PC-3 (cell line): ENCODE measurements at regions not wholly inside any gene's neighbourhood (a gene's known extent, or its start where the extent isn't known, plus 50 kb on each side); places are given as distances from the start of the nearest gene placed in this dataset.

Experiments
- EZH2 ChIP-seq: fragments of 300-600 bp; sonication (generic); IDR thresholded peaks from one replicate; pipeline ENCODE4 v1.6.1; 2017; ENCODE audit warnings: antibody characterized with exemption, mild to moderate bottlenecking, low read length; ENCODE audit not compliant: unreplicated experiment
- EZH2phosphoT487 ChIP-seq: fragments of 300-600 bp; sonication (generic); IDR thresholded peaks from 2 replicates; pipeline ENCODE4 v1.6.1; 2018; ENCODE audit warnings: mild to moderate bottlenecking, antibody characterized with exemption, low read length, borderline replicate concordance
- TF ChIP-seq, protein P1 (sequence below): fragments of 300-600 bp; sonication (generic); conservative IDR thresholded peaks from 2 replicates; pipeline ENCODE4 v1.5.1; 2017; ENCODE audit warnings: antibody characterized with exemption, low read depth, mild to moderate bottlenecking, low read length

DNA sequence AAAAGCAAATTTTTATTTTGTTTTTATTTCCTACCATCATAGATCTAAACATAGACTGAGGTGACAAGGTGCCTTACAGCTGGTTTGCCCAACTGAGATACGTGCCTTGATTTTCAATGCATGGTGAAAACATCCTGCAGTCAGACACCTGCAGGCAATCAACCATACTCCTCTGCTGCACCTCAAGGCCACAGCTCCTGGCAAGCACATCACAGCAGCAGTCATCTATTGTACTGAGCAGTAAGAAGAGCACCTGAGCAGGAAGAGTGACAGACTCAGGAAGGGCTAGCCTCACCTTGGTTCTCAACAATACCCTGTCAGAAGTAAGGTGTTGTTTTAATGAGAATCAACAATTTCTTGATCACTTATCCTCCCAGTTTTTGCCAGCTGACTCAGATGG is 1206.8 kb upstream of the NRXN1 start:
- TF ChIP-seq, protein P1, sequence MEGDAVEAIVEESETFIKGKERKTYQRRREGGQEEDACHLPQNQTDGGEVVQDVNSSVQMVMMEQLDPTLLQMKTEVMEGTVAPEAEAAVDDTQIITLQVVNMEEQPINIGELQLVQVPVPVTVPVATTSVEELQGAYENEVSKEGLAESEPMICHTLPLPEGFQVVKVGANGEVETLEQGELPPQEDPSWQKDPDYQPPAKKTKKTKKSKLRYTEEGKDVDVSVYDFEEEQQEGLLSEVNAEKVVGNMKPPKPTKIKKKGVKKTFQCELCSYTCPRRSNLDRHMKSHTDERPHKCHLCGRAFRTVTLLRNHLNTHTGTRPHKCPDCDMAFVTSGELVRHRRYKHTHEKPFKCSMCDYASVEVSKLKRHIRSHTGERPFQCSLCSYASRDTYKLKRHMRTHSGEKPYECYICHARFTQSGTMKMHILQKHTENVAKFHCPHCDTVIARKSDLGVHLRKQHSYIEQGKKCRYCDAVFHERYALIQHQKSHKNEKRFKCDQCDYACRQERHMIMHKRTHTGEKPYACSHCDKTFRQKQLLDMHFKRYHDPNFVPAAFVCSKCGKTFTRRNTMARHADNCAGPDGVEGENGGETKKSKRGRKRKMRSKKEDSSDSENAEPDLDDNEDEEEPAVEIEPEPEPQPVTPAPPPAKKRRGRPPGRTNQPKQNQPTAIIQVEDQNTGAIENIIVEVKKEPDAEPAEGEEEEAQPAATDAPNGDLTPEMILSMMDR, result no peak
- no peak for TF ChIP-seq EZH2phosphoT487
- no peak for TF ChIP-seq EZH2
